ENCODE measurements at regions not wholly inside any gene's neighbourhood (a gene's known extent, or its start where the extent isn't known, plus 50 kb on each side); places are given as distances from the start of the nearest gene placed in this dataset.

DNA sequence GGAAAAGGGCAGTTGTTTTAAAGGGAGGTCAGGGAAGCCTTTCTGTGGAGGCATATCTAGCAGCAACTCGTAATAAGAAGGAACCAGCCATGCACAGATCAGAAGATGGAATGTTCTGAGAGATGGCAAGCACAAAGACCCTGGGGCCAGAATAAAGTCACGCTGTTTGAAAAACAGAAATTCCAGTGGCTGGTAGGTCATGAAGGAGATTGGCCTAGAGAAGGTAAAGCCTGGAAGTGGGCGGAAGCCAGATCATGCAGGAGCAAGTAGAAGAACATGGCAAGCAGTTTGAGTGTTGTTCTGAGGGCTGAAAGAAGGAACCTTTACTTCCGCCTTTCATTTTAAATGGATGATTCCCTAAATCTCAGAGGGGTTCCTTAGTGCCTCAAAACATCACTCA, 208.1 kb upstream of the PPP2R3A start:
- no peaks in the 10 kb centered on the region for H3K9me3 ChIP-seq
- H3K4me3 ChIP-seq = no peak overlapping the region
- ATAC-seq (no peak), DNase-seq (no peak)
- no peaks in the 10 kb centered on the region for H3K36me3 ChIP-seq
- TF ChIP-seq, protein P1, sequence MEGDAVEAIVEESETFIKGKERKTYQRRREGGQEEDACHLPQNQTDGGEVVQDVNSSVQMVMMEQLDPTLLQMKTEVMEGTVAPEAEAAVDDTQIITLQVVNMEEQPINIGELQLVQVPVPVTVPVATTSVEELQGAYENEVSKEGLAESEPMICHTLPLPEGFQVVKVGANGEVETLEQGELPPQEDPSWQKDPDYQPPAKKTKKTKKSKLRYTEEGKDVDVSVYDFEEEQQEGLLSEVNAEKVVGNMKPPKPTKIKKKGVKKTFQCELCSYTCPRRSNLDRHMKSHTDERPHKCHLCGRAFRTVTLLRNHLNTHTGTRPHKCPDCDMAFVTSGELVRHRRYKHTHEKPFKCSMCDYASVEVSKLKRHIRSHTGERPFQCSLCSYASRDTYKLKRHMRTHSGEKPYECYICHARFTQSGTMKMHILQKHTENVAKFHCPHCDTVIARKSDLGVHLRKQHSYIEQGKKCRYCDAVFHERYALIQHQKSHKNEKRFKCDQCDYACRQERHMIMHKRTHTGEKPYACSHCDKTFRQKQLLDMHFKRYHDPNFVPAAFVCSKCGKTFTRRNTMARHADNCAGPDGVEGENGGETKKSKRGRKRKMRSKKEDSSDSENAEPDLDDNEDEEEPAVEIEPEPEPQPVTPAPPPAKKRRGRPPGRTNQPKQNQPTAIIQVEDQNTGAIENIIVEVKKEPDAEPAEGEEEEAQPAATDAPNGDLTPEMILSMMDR (IDR thresholded peaks at IDR 0.05) = no peak
- no peaks in the 10 kb centered on the region for H3K4me1 ChIP-seq
- H3K27ac ChIP-seq = no peak overlapping the region
- H3K27me3 ChIP-seq = no peaks in the 10 kb centered on the region
- intact Hi-C loops (cut with DNase I) = no loop called here

GRCh38 chr3:135758961-135759360, 206.6 kb upstream of the PPP2R3A start:
- no peaks in the 10 kb centered on the region for H3K4me1 ChIP-seq

DNA sequence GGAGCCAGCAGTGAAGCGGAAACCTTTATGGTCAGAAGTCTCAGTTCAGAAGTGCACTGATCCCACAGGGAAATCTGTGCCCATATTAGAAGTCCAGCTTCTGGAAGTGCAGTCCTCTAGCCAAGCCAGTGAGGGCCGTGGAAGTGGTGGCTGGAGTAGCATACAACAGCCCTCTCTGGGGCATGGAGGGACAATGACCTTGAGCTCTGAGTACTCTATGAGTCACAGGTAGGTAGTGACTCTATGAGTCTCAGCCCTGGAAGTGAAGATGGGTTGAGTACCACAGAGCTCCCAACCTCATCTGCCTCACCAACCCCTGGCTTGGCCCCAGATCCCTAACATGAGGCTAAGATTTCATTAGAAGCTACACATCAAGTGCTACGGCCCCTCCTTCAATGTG, 205.9 kb upstream of the PPP2R3A start:
- no peaks in the 10 kb centered on the region for H3K27me3 ChIP-seq
- DNase-seq (no peak), ATAC-seq (no peak)
- TF ChIP-seq, protein P1 (IDR thresholded peaks at IDR 0.05) = no peak
- no peak overlapping the region for H3K27ac ChIP-seq
- no peaks in the 10 kb centered on the region for H3K4me1 ChIP-seq
- no peaks in the 10 kb centered on the region for H3K36me3 ChIP-seq
- no peak overlapping the region for H3K4me3 ChIP-seq
- intact Hi-C loops (cut with DNase I) = no loop called here
- no peaks in the 10 kb centered on the region for H3K9me3 ChIP-seq

More at GRCh38 chr3:135758961-135759360, 206.6 kb upstream of the PPP2R3A start:
- TF ChIP-seq, protein P1 (IDR thresholded peaks at IDR 0.05) = no peak
- DNase-seq = no peak
- Histone ChIP-seq H3K9me3 (no peaks in the 10 kb centered on the region), H3K27me3 (no peaks in the 10 kb centered on the region), H3K4me3 (no peak overlapping the region), H3K27ac (no peak overlapping the region), H3K36me3 (no peaks in the 10 kb centered on the region)
- intact Hi-C loops (cut with DNase I) = no loop called here
- ATAC-seq = no peak

DNA sequence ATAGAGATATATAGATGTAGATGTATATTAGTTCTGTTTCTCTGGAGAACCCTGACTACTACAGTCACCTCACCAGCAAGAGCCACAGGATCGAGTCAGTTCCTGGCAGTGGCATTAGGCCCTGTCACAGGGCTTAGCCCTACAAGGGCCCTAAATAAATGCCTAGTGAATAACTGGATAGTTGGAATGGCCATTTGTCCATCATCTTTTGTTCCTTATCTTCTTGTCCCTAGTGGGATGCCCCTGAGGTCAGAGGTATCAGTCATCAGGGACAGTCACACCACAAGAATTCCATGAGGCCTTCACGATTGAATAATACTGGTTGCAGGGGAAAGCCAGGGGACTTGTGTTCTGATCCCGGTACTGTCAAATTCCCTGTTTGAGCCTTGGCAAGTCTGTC, 204.9 kb upstream of the PPP2R3A start:
- H3K27me3 ChIP-seq = no peaks in the 10 kb centered on the region
- TF ChIP-seq, protein P1 (IDR thresholded peaks at IDR 0.05) = no peak
- H3K36me3 ChIP-seq = no peaks in the 10 kb centered on the region
- H3K9me3 ChIP-seq = no peaks in the 10 kb centered on the region
- no peak overlapping the region for H3K4me3 ChIP-seq
- intact Hi-C loops (cut with DNase I) = no loop called here
- H3K27ac ChIP-seq = no peak overlapping the region
- DNase-seq (no peak), ATAC-seq (no peak)
- H3K4me1 ChIP-seq = no peaks in the 10 kb centered on the region

- no peak overlapping the region for H3K4me3 ChIP-seq
- H3K4me1 ChIP-seq = no peaks in the 10 kb centered on the region
- no peaks in the 10 kb centered on the region for H3K36me3 ChIP-seq
- intact Hi-C loops (cut with DNase I) = no loop called here
- TF ChIP-seq, protein P1 (IDR thresholded peaks at IDR 0.05) = no peak
- H3K27me3 ChIP-seq = no peaks in the 10 kb centered on the region
- no peak overlapping the region for H3K27ac ChIP-seq
- ATAC-seq (no peak), DNase-seq (no peak)
- no peaks in the 10 kb centered on the region for H3K9me3 ChIP-seq
Observed at GRCh38 chr3:135762188-135762856, 203.2 kb upstream of the PPP2R3A start.

GRCh38 chr3:135766115-135766514, 199.4 kb upstream of the PPP2R3A start:
- Histone ChIP-seq H3K4me1 (no peaks in the 10 kb centered on the region), H3K4me3 (no peak overlapping the region), H3K27me3 (no peaks in the 10 kb centered on the region), H3K27ac (no peak overlapping the region), H3K36me3 (no peaks in the 10 kb centered on the region), H3K9me3 (no peaks in the 10 kb centered on the region)
- no peak for ATAC-seq
- no peak for DNase-seq
- TF ChIP-seq, protein P1 (IDR thresholded peaks at IDR 0.05) = no peak
- intact Hi-C loops (cut with DNase I) = no loop called here
